Upper lobe of right lung (tissue), 1 donor: ENCODE measurements at regions not wholly inside any gene's neighbourhood (a gene's known extent, or its start where the extent isn't known, plus 50 kb on each side); places are given as distances from the start of the nearest gene placed in this dataset. TPM values are rescaled to one million over a fixed set of nuclear protein-coding genes. Genes with fewer than 3 reads are reported as not detected.

Experiments
- ATAC-seq: fragments of 200-7000 bp; cut with Tn5 transposase; one replicate; pipeline ENCODE4 v1.9.1; 2020; ENCODE audit warnings: mild to moderate bottlenecking, moderate library complexity
- DNase-seq: peaks from one replicate; pipeline ENCODE4 v3.0.0-alpha.2; 2020
- H3K27ac ChIP-seq: fragments of 200-600 bp; one replicate; pipeline ENCODE4 v1.8.0; 2022
- H3K27me3 ChIP-seq: fragments of 200-600 bp; one replicate; pipeline ENCODE4 v1.8.0; 2022; ENCODE audit warnings: mild to moderate bottlenecking
- H3K36me3 ChIP-seq: fragments of 200-600 bp; one replicate; pipeline ENCODE4 v1.8.0; 2022
- H3K4me1 ChIP-seq: fragments of 200-600 bp; one replicate; pipeline ENCODE4 v1.8.0; 2022
- H3K4me3 ChIP-seq: fragments of 200-600 bp; one replicate; pipeline ENCODE4 v1.8.0; 2022; ENCODE audit warnings: mild to moderate bottlenecking
- H3K9me3 ChIP-seq: fragments of 200-600 bp; one replicate; pipeline ENCODE4 v1.8.0; 2022
- CTCF ChIP-seq: fragments of 200-600 bp; IDR thresholded peaks from one replicate; pipeline ENCODE4 v1.8.0; 2022; ENCODE audit warnings: antibody characterized with exemption
- intact Hi-C: fragments of 100-400 bp; cut with DNase I; formaldehyde crosslinking; loops from one replicate; pipeline ENCODE4 v1.11.0; 2022
- microRNA-seq: library from miRNA; unstranded; fragments of <30 nt; microRNA quantifications from one replicate; pipeline ENCODE4 v1.2.0, GENCODE V29; 2020; ENCODE audit warnings: borderline microRNAs expressed
- donor health status: DM: no; HTN: yes; CAD: no; lungs with severe emphysema.

DNA sequence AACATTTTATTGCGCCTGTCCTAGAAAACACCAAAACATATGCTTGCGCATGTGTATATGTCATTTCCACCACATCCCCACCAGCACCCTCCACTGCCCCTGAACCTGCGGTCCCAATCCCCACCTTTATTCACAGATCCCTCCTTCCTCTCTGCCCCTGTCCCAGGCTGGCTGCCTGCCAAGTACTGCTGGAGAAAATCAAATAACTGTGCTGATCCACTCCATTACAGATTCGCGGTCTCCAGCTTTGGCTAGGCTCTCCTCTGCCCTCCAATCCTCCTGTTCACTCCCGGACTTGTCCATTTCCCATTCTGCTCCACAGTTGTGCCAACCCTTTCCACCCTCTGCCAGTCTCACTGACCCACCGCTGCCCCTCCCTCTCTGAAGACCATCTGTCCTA, 59.3 kb upstream of the GJB5 start:
- no peaks in the 10 kb centered on the region for H3K36me3 ChIP-seq
- no peak for DNase-seq
- intact Hi-C loops = no loop called here
- no peaks in the 10 kb centered on the region for H3K4me1 ChIP-seq
- H3K27ac ChIP-seq = no peak overlapping the region
- no peak overlapping the region for H3K4me3 ChIP-seq
- no peaks in the 10 kb centered on the region for H3K9me3 ChIP-seq
- TF ChIP-seq CTCF = no peak
- H3K27me3 ChIP-seq = no peaks in the 10 kb centered on the region
- no peak for ATAC-seq

DNA sequence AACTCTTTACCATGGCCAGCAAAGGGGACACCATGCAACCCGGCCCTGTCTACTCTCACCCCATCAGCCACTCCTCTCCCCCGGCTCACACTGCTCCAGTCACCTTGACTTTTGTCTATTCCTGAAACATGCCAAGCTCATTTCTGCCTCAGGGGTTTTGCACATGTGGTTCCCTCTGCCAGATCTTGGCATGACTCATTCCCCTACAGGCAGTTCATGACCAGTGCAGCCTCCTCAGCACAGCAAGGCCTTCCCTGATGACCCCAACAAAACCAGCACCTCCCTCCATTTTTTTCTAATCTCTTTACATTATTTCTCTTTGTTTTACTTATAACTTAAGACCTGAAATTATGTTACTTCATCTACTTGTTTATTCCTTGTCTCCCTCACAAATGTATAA, 58.6 kb upstream of the GJB5 start:
- no peak overlapping the region for H3K27ac ChIP-seq
- no peaks in the 10 kb centered on the region for H3K36me3 ChIP-seq
- no peaks in the 10 kb centered on the region for H3K9me3 ChIP-seq
- ATAC-seq (no peak), DNase-seq (no peak)
- no peaks in the 10 kb centered on the region for H3K4me1 ChIP-seq
- no peak for TF ChIP-seq CTCF
- intact Hi-C loops = no loop called here
- no peaks in the 10 kb centered on the region for H3K27me3 ChIP-seq
- no peak overlapping the region for H3K4me3 ChIP-seq

DNA sequence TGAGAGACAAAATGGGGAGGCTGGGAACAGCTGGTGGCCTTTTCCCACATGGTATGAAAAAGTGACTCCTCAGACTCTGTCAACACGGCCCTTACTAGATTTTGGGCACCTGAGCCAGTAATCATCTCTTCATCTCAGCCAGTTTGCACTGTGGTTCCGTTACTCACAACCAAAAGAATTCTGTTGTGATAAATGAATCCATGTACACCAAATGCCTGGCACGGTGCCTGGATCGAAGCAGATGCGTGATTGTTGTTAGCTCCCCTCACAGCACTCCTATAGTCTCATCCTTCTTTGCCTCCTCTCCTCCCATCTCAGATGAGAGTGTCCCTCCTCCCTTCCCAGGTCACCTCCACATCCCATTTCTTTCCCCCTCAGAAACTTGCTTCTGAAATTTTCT, 57.9 kb upstream of the GJB5 start:
- no peak for TF ChIP-seq CTCF
- ATAC-seq (no peak), DNase-seq (no peak)
- no peaks in the 10 kb centered on the region for H3K27me3 ChIP-seq
- H3K4me3 ChIP-seq = no peak overlapping the region
- no peak overlapping the region for H3K27ac ChIP-seq
- no peaks in the 10 kb centered on the region for H3K9me3 ChIP-seq
- intact Hi-C loops = no loop called here
- H3K36me3 ChIP-seq = no peaks in the 10 kb centered on the region
- no peaks in the 10 kb centered on the region for H3K4me1 ChIP-seq

- H3K9me3 ChIP-seq = no peaks in the 10 kb centered on the region
- no peaks in the 10 kb centered on the region for H3K4me1 ChIP-seq
- ATAC-seq = no peak
- DNase-seq = no peak
- no peaks in the 10 kb centered on the region for H3K36me3 ChIP-seq
- no peak for TF ChIP-seq CTCF
- intact Hi-C loops = no loop called here
- H3K4me3 ChIP-seq = no peak overlapping the region
- H3K27ac ChIP-seq = no peak overlapping the region
- H3K27me3 ChIP-seq = no peaks in the 10 kb centered on the region
These were observed 57.0 kb upstream of the GJB5 start for GRCh38 chr1:34697818-34698217.

- Histone ChIP-seq H3K4me1 (no peaks in the 10 kb centered on the region), H3K27ac (no peak overlapping the region), H3K27me3 (peaks cover 3% of the 10 kb centered on the region), H3K9me3 (no peaks in the 10 kb centered on the region), H3K4me3 (no peak overlapping the region), H3K36me3 (no peaks in the 10 kb centered on the region)
- intact Hi-C loops = no loop called here
- TF ChIP-seq CTCF = no peak
- ATAC-seq = no peak
- DNase-seq = no peak
These were observed 53.4 kb upstream of the GJB5 start for GRCh38 chr1:34701326-34702060.

Small RNA genes lying in the stretch of these regions (microRNA-seq; reads per million reads assigned to microRNA genes)
- gene MIR552 = not detected
